SU-DHL-6 (cell line): ENCODE measurements at regions not wholly inside any gene's neighbourhood (a gene's known extent, or its start where the extent isn't known, plus 50 kb on each side); places are given as distances from the start of the nearest gene placed in this dataset.

Experiments used
- H2AFZ ChIP-seq: fragments of 200-600 bp; sonication (generic); 2 replicates; pipeline ENCODE4 v1.6.1; 2014; ENCODE audit warnings: low read depth, mild to moderate bottlenecking, moderate library complexity, mixed read lengths, antibody characterized with exemption, low read length; ENCODE audit not compliant: severe bottlenecking
- H3F3A ChIP-seq: fragments of 200-600 bp; shearing (Covaris generic); 2 replicates; pipeline ENCODE4 v1.6.0; 2016; ENCODE audit warnings: antibody characterized with exemption, mild to moderate bottlenecking; ENCODE audit not compliant: insufficient read depth
- H3K27ac ChIP-seq: fragments of 200-600 bp; sonication (generic); 2 replicates; pipeline ENCODE4 v1.5.1; 2016; ENCODE audit warnings: low read depth, mild to moderate bottlenecking, low read length, moderate library complexity, mixed read lengths
- H3K27me3 ChIP-seq: fragments of 200-600 bp; sonication (generic), shearing (Covaris generic); 2 replicates; pipeline ENCODE4 v1.6.0; 2014; ENCODE audit warnings: mild to moderate bottlenecking, low read length
- H3K36me3 ChIP-seq: fragments of 200-600 bp; sonication (generic); 2 replicates; pipeline ENCODE4 v1.6.1; 2014; ENCODE audit warnings: mild to moderate bottlenecking, low read length, mixed read lengths
- H3K4me2 ChIP-seq: fragments of 300-600, 200-600 bp; shearing (Covaris generic), sonication (generic); 2 replicates; pipeline ENCODE4 v1.6.0; 2014; ENCODE audit warnings: low read length, low read depth, mild to moderate bottlenecking; ENCODE audit not compliant: poor library complexity, severe bottlenecking
- H3K4me3 ChIP-seq: fragments of 200-600 bp; sonication (generic); 2 replicates; pipeline ENCODE4 v1.5.1; 2014; ENCODE audit warnings: antibody characterized with exemption, low read length, mild to moderate bottlenecking, mixed read lengths; ENCODE audit not compliant: insufficient read depth, poor library complexity, severe bottlenecking
- H3K79me2 ChIP-seq: fragments of 200-600 bp; sonication (generic); 2 replicates; pipeline ENCODE4 v1.6.1; 2014; ENCODE audit warnings: mild to moderate bottlenecking, low read length, moderate library complexity; ENCODE audit not compliant: insufficient read depth
- H3K9ac ChIP-seq: fragments of 200-600 bp; sonication (generic); 2 replicates; pipeline ENCODE4 v1.7.0; 2014; ENCODE audit warnings: mild to moderate bottlenecking, low read length
- H3K9me2 ChIP-seq: fragments of 200-600 bp; sonication (generic); replicated peaks from 2 replicates; pipeline ENCODE4 v1.6.1; 2014; ENCODE audit warnings: low read length; ENCODE audit not compliant: insufficient read depth
- H3K9me3 ChIP-seq: fragments of 200-600 bp; sonication (generic); 2 replicates; pipeline ENCODE4 v1.6.1; 2014; ENCODE audit warnings: low read length, mixed read lengths; ENCODE audit not compliant: insufficient read depth
- H4K20me1 ChIP-seq: fragments of 200-600 bp; sonication (generic); 2 replicates; pipeline ENCODE4 v1.6.1; 2014; ENCODE audit warnings: low read depth, mild to moderate bottlenecking, antibody characterized with exemption, low read length, moderate library complexity, mixed read lengths
- EZH2phosphoT487 ChIP-seq: fragments of 200-600 bp; sonication (generic), shearing (Covaris generic); conservative IDR thresholded peaks from 2 replicates; pipeline ENCODE4 v1.6.1; 2018; ENCODE audit warnings: mild to moderate bottlenecking, antibody characterized with exemption, low read length, moderate library complexity, mixed read lengths
- TF ChIP-seq, protein P1 (sequence below): fragments of 200-600 bp; sonication (generic); IDR thresholded peaks from one replicate; pipeline ENCODE4 v1.5.1; 2017; ENCODE audit warnings: antibody characterized with exemption, mild to moderate bottlenecking, low read length, moderate library complexity; ENCODE audit not compliant: insufficient read depth, poor library complexity, severe bottlenecking

DNA sequence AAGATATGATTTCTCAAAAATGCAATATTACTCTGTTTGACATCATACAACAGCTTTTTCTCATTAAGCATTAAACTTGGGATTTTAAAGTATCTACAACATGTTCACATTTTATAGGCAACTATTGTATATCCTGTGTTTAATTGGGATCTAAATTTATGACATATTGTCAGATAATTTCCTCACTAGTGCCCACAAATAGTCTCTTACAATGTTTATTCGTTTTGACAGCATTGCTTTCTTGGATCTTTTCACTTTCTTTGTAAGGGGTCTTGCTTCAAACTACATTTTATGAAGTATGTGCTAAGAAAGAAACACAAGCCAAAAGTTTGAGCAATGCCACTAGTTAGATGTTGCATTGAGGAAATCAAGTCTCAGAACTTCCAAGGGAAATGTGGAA, 285.1 kb downstream of the TMEM167A start:
- H3K4me2 ChIP-seq: no peak overlapping the region
- H3F3A ChIP-seq: no peaks in the 10 kb centered on the region
- H3K27ac ChIP-seq: no peak overlapping the region
- no peak overlapping the region for H3K9ac ChIP-seq
- no peaks in the 10 kb centered on the region for H3K79me2 ChIP-seq
- TF ChIP-seq, protein P1, sequence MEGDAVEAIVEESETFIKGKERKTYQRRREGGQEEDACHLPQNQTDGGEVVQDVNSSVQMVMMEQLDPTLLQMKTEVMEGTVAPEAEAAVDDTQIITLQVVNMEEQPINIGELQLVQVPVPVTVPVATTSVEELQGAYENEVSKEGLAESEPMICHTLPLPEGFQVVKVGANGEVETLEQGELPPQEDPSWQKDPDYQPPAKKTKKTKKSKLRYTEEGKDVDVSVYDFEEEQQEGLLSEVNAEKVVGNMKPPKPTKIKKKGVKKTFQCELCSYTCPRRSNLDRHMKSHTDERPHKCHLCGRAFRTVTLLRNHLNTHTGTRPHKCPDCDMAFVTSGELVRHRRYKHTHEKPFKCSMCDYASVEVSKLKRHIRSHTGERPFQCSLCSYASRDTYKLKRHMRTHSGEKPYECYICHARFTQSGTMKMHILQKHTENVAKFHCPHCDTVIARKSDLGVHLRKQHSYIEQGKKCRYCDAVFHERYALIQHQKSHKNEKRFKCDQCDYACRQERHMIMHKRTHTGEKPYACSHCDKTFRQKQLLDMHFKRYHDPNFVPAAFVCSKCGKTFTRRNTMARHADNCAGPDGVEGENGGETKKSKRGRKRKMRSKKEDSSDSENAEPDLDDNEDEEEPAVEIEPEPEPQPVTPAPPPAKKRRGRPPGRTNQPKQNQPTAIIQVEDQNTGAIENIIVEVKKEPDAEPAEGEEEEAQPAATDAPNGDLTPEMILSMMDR: no peak
- TF ChIP-seq EZH2phosphoT487: no peak
- no peaks in the 10 kb centered on the region for H3K9me3 ChIP-seq
- H3K27me3 ChIP-seq: 0 out of 2 replicates have a peak, but pooled peaks cover under 1% of the 10 kb centered on the region
- no peaks in the 10 kb centered on the region for H3K36me3 ChIP-seq
- H2AFZ ChIP-seq: no peak overlapping the region
- no peaks in the 10 kb centered on the region for H4K20me1 ChIP-seq
- no peak overlapping the region for H3K4me3 ChIP-seq
- H3K9me2 ChIP-seq: no peaks in the 10 kb centered on the region

DNA sequence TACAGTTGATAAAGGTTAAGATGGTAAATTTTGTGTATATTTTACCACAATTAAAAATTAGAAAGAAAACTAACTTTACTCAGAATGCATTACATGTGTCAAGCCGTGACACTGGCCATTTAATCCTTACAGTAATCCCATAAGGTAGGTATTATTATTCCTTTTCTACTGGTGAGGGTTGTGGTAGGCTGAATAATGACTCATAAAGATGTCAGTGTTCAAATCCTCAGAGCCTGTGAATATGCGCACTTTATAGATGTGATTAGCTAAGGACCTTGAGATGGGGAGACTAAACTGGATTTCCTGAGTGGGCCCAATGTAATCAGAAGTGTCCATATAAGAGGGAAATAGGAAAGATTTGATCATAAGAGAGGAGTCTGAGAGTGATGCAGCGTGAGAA, 288.1 kb downstream of the TMEM167A start:
- Histone ChIP-seq H2AFZ (no peak overlapping the region), H3K9ac (no peak overlapping the region), H3K27me3 (no peaks in the 10 kb centered on the region), H4K20me1 (no peaks in the 10 kb centered on the region), H3K4me3 (no peak overlapping the region), H3K27ac (no peak overlapping the region), H3K79me2 (no peaks in the 10 kb centered on the region), H3K9me3 (no peaks in the 10 kb centered on the region), H3K4me2 (no peak overlapping the region), H3F3A (no peaks in the 10 kb centered on the region), H3K36me3 (no peaks in the 10 kb centered on the region), H3K9me2 (no peaks in the 10 kb centered on the region)
- TF ChIP-seq, protein P1: no peak
- no peak for TF ChIP-seq EZH2phosphoT487

DNA sequence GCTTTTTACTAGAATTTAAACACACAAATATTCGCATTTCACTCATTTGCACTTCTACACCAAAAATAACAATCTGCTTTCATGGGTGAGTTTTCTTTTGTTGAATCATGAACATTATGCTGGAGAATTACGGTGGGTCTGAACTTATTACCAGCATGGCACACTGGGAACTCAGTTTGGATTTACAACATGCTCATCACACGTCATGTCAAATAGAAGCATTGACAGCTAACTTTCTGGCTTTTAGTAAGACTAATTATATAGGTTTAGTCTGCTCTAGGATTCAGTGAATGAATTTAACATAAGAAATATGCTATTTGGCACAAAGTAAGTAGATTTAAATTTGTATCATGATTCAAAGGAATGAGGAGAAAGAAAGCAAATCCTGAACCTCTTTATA, 290.4 kb downstream of the TMEM167A start:
- Histone ChIP-seq H3K27me3 (no peaks in the 10 kb centered on the region), H3K4me2 (no peak overlapping the region), H3K79me2 (no peaks in the 10 kb centered on the region), H2AFZ (no peak overlapping the region), H3K4me3 (no peak overlapping the region), H3K9me2 (no peaks in the 10 kb centered on the region), H3K9me3 (no peaks in the 10 kb centered on the region), H3K27ac (no peak overlapping the region), H3K36me3 (no peaks in the 10 kb centered on the region), H3K9ac (no peak overlapping the region), H4K20me1 (no peaks in the 10 kb centered on the region), H3F3A (no peaks in the 10 kb centered on the region)
- no peak for TF ChIP-seq EZH2phosphoT487
- TF ChIP-seq, protein P1: no peak

DNA sequence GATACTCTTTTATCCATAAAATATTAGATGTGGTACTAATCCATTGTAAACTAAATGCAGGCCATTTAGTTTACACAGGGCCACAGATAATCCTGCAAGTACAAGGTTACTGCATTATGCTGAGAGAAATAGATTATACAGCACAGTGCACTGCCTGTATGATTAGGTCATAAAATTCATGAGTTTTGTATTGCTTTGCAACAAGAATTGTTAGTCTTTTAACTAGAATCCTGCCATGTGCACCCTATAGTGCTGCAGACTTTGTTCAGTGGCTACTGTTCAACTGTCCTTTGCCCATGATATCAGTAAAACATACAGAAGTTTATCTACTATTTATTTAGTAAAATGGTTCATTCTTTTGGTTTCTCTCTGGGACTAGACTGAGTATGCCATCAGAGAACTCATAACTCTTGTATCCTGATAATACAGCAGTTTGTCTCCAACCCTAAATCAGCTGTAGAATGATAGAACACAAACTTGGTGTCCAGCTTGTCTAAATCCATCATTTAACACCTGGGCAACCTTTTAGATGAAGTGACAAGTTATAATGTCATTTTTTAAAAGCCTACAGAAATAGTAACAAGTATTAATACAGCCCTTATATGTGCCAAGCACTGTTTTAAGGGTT, 291.2 kb downstream of the TMEM167A start:
- TF ChIP-seq EZH2phosphoT487: no peak
- TF ChIP-seq, protein P1: no peak
- no peaks in the 10 kb centered on the region for H4K20me1 ChIP-seq
- no peaks in the 10 kb centered on the region for H3F3A ChIP-seq
- H3K4me3 ChIP-seq: no peak overlapping the region
- no peaks in the 10 kb centered on the region for H3K27me3 ChIP-seq
- H3K79me2 ChIP-seq: no peaks in the 10 kb centered on the region
- no peaks in the 10 kb centered on the region for H3K9me2 ChIP-seq
- no peak overlapping the region for H3K27ac ChIP-seq
- H3K9ac ChIP-seq: no peak overlapping the region
- no peaks in the 10 kb centered on the region for H3K36me3 ChIP-seq
- no peak overlapping the region for H2AFZ ChIP-seq
- no peak overlapping the region for H3K4me2 ChIP-seq
- no peaks in the 10 kb centered on the region for H3K9me3 ChIP-seq
